GM23338 (cell line): ENCODE measurements at regions not wholly inside any gene's neighbourhood (a gene's known extent, or its start where the extent isn't known, plus 50 kb on each side); places are given as distances from the start of the nearest gene placed in this dataset.

Experiments used
- ATAC-seq: fragments of 200-7000 bp; cut with Tn5 transposase; 3 replicates; pipeline ENCODE4 v1.9.1; 2020
- DNase-seq: peaks from one replicate; pipeline ENCODE4 v3.0.0-alpha.2; 2015; ENCODE audit warnings: low spot score
- H2AFZ ChIP-seq: fragments of 200-600 bp; sonication (generic); 2 replicates; pipeline ENCODE4 v1.8.0; 2016; ENCODE audit warnings: antibody characterized with exemption, mild to moderate bottlenecking, moderate library complexity
- H3F3A ChIP-seq: fragments of 200-600 bp; sonication (generic); replicated peaks from 2 replicates; pipeline ENCODE4 v1.8.0; 2017; ENCODE audit warnings: antibody characterized with exemption, mixed run types, low read depth
- H3K27ac ChIP-seq: fragments of 200-600 bp; sonication (generic); 2 replicates; pipeline ENCODE4 v1.6.1; 2016; ENCODE audit warnings: low read depth
- H3K27me3 ChIP-seq: fragments of 200-600 bp; sonication (generic); 2 replicates; pipeline ENCODE4 v1.8.0; 2016; ENCODE audit warnings: mild to moderate bottlenecking, mixed run types, moderate library complexity; ENCODE audit not compliant: insufficient read depth
- H3K36me3 ChIP-seq: fragments of 200-600 bp; sonication (generic); 2 replicates; pipeline ENCODE4 v1.8.0; 2016; ENCODE audit warnings: mild to moderate bottlenecking; ENCODE audit not compliant: insufficient read depth
- H3K4me1 ChIP-seq: fragments of 200-600 bp; sonication (generic); 2 replicates; pipeline ENCODE4 v1.8.0; 2016; ENCODE audit warnings: mild to moderate bottlenecking, moderate library complexity; ENCODE audit not compliant: insufficient read depth
- H3K4me2 ChIP-seq: fragments of 200-600 bp; sonication (generic); 2 replicates; pipeline ENCODE4 v1.7.1; 2017; ENCODE audit warnings: mixed run types
- H3K4me3 ChIP-seq: fragments of 200-600 bp; sonication (generic); 2 replicates; pipeline ENCODE4 v1.6.1; 2016; ENCODE audit warnings: mixed run types
- H3K79me2 ChIP-seq: fragments of 200-600 bp; sonication (generic); replicated peaks from 2 replicates; pipeline ENCODE4 v1.8.0; 2017; ENCODE audit warnings: mild to moderate bottlenecking; ENCODE audit not compliant: insufficient read depth
- H3K9me2 ChIP-seq: fragments of 200-600 bp; sonication (generic); 2 replicates; pipeline ENCODE4 v1.8.0; 2017; ENCODE audit not compliant: insufficient read depth
- H4K20me1 ChIP-seq: fragments of 200-600 bp; sonication (generic); replicated peaks from 2 replicates; pipeline ENCODE4 v1.8.0; 2017; ENCODE audit warnings: mild to moderate bottlenecking; ENCODE audit not compliant: insufficient read depth
- H3K27ac Mint-ChIP-seq: 2 replicates; pipeline ENCODE4 v1.8.0; 2020; ENCODE audit warnings: inconsistent platforms, mild to moderate bottlenecking, moderate library complexity, mixed read lengths
- H3K27me3 Mint-ChIP-seq: 3 replicates; pipeline ENCODE4 v1.8.0; 2022; ENCODE audit warnings: low read depth, mild to moderate bottlenecking, moderate library complexity, mixed read lengths, inconsistent platforms; ENCODE audit not compliant: insufficient read depth, poor library complexity
- H3K36me3 Mint-ChIP-seq: 3 replicates; pipeline ENCODE4 v1.8.0; 2021; ENCODE audit warnings: low read depth, mild to moderate bottlenecking, inconsistent platforms, moderate library complexity, mixed read lengths
- H3K4me1 Mint-ChIP-seq: 3 replicates; pipeline ENCODE4 v1.8.0; 2020; ENCODE audit warnings: mild to moderate bottlenecking, inconsistent platforms, mixed read lengths
- H3K4me3 Mint-ChIP-seq: 3 replicates; pipeline ENCODE4 v1.8.0; 2021; ENCODE audit warnings: moderate library complexity, mild to moderate bottlenecking, inconsistent platforms, mixed read lengths
- H3K9me3 Mint-ChIP-seq: 3 replicates; pipeline ENCODE4 v1.8.0; 2020; ENCODE audit warnings: moderate library complexity, mild to moderate bottlenecking, inconsistent platforms, mixed read lengths
- CREB1 ChIP-seq: fragments of 250-450 bp; sonication (Bioruptor Pico); IDR thresholded peaks from 2 replicates; pipeline ENCODE4 v1.5.0; 2020; ENCODE audit warnings: low read depth, mild to moderate bottlenecking, moderate library complexity
- EZH2 ChIP-seq: fragments of 200-600 bp; sonication (generic); IDR thresholded peaks from one replicate; pipeline ENCODE4 v1.8.0; 2017; ENCODE audit warnings: antibody characterized with exemption, mild to moderate bottlenecking, low read depth; ENCODE audit not compliant: unreplicated experiment
- EZH2phosphoT487 ChIP-seq: fragments of 200-600 bp; sonication (generic); IDR thresholded peaks from one replicate; pipeline ENCODE4 v1.8.1; 2018; ENCODE audit warnings: antibody characterized with exemption; ENCODE audit not compliant: unreplicated experiment
- JUNB ChIP-seq: IDR thresholded peaks from one replicate; pipeline ENCODE4 v1.6.1; 2016; ENCODE audit warnings: antibody characterized with exemption; ENCODE audit not compliant: unreplicated experiment
- NANOG ChIP-seq: IDR thresholded peaks from 2 replicates; pipeline ENCODE4 v1.6.1; 2016; ENCODE audit warnings: antibody characterized with exemption, borderline replicate concordance
- POLR2AphosphoS5 ChIP-seq: IDR thresholded peaks from 2 replicates; pipeline ENCODE4 v1.6.1; 2016; ENCODE audit warnings: antibody characterized with exemption, low read depth
- STAT1 ChIP-seq: IDR thresholded peaks from one replicate; pipeline ENCODE4 v1.6.1; 2016; ENCODE audit warnings: antibody characterized with exemption; ENCODE audit not compliant: unreplicated experiment
- ZNF114 ChIP-seq: fragments of 250-450 bp; sonication (Bioruptor Pico); IDR thresholded peaks from 2 replicates; pipeline ENCODE4 v1.5.0; 2020; ENCODE audit warnings: mild to moderate bottlenecking, moderate library complexity
- TF ChIP-seq, protein P1 (sequence below): IDR thresholded peaks from 2 replicates; pipeline ENCODE4 v1.6.1; 2016; ENCODE audit warnings: antibody characterized with exemption
- TF ChIP-seq, protein P2 (sequence below): IDR thresholded peaks from one replicate; pipeline ENCODE4 v1.6.1; 2018; ENCODE audit warnings: antibody characterized with exemption; ENCODE audit not compliant: unreplicated experiment
- TF ChIP-seq, protein P3 (sequence below), 2 experiments: fragments of 200-600 bp in 1 of 2; sonication (generic) in 1 of 2; conservative IDR thresholded peaks; 2 replicates each; pipeline versions ENCODE4 v1.5.1 to v1.6.1; 2016 to 2017; ENCODE audit warnings: antibody characterized with exemption in 2 of 2, low read depth in 2 of 2, mild to moderate bottlenecking in 2 of 2, moderate library complexity in 1 of 2

DNA sequence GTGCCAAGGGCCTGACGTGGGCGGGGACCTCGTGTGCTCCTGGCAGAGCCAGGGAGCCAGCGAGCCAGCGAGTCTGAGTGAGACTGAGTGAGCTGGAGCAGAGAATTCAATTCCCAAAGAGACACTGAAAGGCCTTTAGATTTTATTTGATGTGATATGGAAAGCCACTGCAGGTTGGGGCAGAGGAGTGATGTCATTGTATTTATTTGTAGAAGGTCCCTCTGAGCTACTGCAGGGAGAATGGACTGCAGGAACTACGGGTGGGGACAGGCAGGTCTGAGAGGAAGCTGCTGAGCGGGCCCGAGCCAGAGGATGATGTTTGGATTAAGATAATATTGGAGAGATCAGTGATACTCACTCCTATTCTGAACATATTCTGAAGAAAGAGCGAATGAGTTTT, 445.8 kb upstream of the ANKRD30A start:
- Histone ChIP-seq H3K27ac (no peak overlapping the region), H3K36me3 (no peaks in the 10 kb centered on the region), H3K4me2 (no peak overlapping the region), H3K4me3 (no peak overlapping the region), H3K9me2 (no peaks in the 10 kb centered on the region), H3K27me3 (no peaks in the 10 kb centered on the region), H4K20me1 (no peaks in the 10 kb centered on the region), H3K79me2 (no peaks in the 10 kb centered on the region), H3K4me1 (no peaks in the 10 kb centered on the region), H2AFZ (no peak overlapping the region), H3F3A (no peaks in the 10 kb centered on the region)
- Mint-ChIP-seq H3K36me3 (no peaks in the 10 kb centered on the region), H3K4me3 (no peak overlapping the region), H3K27ac (no peak overlapping the region), H3K9me3 (no peaks in the 10 kb centered on the region), H3K27me3 (no peaks in the 10 kb centered on the region), H3K4me1 (peaks cover 4% of the 10 kb centered on the region; the same call in 1 of the 3 replicates)
- ATAC-seq (no peak), DNase-seq (no peak)
- TF ChIP-seq EZH2phosphoT487 (no peak), POLR2AphosphoS5 (no peak), CREB1 (CRISPR knock-in tag) (no peak), ZNF114 (no peak), JUNB (no peak), STAT1 (no peak), EZH2 (no peak)
- TF ChIP-seq, protein P1, sequence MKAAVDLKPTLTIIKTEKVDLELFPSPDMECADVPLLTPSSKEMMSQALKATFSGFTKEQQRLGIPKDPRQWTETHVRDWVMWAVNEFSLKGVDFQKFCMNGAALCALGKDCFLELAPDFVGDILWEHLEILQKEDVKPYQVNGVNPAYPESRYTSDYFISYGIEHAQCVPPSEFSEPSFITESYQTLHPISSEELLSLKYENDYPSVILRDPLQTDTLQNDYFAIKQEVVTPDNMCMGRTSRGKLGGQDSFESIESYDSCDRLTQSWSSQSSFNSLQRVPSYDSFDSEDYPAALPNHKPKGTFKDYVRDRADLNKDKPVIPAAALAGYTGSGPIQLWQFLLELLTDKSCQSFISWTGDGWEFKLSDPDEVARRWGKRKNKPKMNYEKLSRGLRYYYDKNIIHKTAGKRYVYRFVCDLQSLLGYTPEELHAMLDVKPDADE = no peak
- TF ChIP-seq, protein P2, sequence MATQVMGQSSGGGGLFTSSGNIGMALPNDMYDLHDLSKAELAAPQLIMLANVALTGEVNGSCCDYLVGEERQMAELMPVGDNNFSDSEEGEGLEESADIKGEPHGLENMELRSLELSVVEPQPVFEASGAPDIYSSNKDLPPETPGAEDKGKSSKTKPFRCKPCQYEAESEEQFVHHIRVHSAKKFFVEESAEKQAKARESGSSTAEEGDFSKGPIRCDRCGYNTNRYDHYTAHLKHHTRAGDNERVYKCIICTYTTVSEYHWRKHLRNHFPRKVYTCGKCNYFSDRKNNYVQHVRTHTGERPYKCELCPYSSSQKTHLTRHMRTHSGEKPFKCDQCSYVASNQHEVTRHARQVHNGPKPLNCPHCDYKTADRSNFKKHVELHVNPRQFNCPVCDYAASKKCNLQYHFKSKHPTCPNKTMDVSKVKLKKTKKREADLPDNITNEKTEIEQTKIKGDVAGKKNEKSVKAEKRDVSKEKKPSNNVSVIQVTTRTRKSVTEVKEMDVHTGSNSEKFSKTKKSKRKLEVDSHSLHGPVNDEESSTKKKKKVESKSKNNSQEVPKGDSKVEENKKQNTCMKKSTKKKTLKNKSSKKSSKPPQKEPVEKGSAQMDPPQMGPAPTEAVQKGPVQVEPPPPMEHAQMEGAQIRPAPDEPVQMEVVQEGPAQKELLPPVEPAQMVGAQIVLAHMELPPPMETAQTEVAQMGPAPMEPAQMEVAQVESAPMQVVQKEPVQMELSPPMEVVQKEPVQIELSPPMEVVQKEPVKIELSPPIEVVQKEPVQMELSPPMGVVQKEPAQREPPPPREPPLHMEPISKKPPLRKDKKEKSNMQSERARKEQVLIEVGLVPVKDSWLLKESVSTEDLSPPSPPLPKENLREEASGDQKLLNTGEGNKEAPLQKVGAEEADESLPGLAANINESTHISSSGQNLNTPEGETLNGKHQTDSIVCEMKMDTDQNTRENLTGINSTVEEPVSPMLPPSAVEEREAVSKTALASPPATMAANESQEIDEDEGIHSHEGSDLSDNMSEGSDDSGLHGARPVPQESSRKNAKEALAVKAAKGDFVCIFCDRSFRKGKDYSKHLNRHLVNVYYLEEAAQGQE = no peak
- TF ChIP-seq, protein P3, sequence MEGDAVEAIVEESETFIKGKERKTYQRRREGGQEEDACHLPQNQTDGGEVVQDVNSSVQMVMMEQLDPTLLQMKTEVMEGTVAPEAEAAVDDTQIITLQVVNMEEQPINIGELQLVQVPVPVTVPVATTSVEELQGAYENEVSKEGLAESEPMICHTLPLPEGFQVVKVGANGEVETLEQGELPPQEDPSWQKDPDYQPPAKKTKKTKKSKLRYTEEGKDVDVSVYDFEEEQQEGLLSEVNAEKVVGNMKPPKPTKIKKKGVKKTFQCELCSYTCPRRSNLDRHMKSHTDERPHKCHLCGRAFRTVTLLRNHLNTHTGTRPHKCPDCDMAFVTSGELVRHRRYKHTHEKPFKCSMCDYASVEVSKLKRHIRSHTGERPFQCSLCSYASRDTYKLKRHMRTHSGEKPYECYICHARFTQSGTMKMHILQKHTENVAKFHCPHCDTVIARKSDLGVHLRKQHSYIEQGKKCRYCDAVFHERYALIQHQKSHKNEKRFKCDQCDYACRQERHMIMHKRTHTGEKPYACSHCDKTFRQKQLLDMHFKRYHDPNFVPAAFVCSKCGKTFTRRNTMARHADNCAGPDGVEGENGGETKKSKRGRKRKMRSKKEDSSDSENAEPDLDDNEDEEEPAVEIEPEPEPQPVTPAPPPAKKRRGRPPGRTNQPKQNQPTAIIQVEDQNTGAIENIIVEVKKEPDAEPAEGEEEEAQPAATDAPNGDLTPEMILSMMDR (conservative IDR thresholded peaks at IDR 0.05; ENCODE audit: low read depth in 2 of 2) = no peak

DNA sequence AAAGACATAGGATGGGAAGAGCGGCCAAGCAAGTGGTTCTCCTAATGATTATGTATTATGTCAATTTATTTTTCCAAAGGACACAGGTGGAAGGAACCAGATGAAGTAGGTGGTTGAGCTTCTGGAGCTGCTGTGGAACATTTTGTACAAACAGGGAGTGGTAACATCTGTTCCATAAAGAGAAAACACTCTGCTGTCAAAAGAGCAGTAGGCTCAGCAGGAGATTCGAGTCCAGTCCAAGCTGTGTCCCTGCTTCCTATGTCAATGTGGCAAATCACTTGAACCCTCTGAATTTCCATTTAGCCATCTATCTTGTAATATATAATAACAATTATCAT, 448.0 kb upstream of the ANKRD30A start:
- no peak overlapping the region for H3K4me2 ChIP-seq
- Mint-ChIP-seq H3K9me3 (no peaks in the 10 kb centered on the region), H3K36me3 (no peaks in the 10 kb centered on the region), H3K27me3 (no peaks in the 10 kb centered on the region), H3K4me1 (peaks cover 4% of the 10 kb centered on the region; the same call in 1 of the 3 replicates), H3K4me3 (no peak overlapping the region), H3K27ac (no peak overlapping the region)
- no peaks in the 10 kb centered on the region for H4K20me1 ChIP-seq
- no peaks in the 10 kb centered on the region for H3K79me2 ChIP-seq
- no peaks in the 10 kb centered on the region for H3F3A ChIP-seq
- ATAC-seq = no peak
- no peak overlapping the region for H2AFZ ChIP-seq
- no peaks in the 10 kb centered on the region for H3K36me3 ChIP-seq
- H3K27ac ChIP-seq = no peak overlapping the region
- no peaks in the 10 kb centered on the region for H3K9me2 ChIP-seq
- DNase-seq = no peak
- H3K4me1 ChIP-seq = no peaks in the 10 kb centered on the region
- H3K4me3 ChIP-seq = no peak overlapping the region
- no peaks in the 10 kb centered on the region for H3K27me3 ChIP-seq
- TF ChIP-seq, protein P3 (conservative IDR thresholded peaks at IDR 0.05; ENCODE audit: low read depth in 2 of 2) = no peak
- TF ChIP-seq NANOG = no peak
- no peak for TF ChIP-seq EZH2phosphoT487
- no peak for TF ChIP-seq STAT1
- TF ChIP-seq EZH2 = no peak
- TF ChIP-seq, protein P1 = no peak
- TF ChIP-seq, protein P2 = no peak
- no peak for TF ChIP-seq JUNB
